Liver (tissue), 2 donors: ENCODE measurements at regions not wholly inside any gene's neighbourhood (a gene's known extent, or its start where the extent isn't known, plus 50 kb on each side); places are given as distances from the start of the nearest gene placed in this dataset.

Source experiments
- CTCF ChIP-seq: fragments of 150-350 bp; IDR thresholded peaks from 2 replicates; pipeline ENCODE4 v1.5.1; 2017; ENCODE audit warnings: improper control_type of control experiment, low read depth, low read length; ENCODE audit not compliant: missing input control
- MAX ChIP-seq: IDR thresholded peaks from 2 replicates; pipeline ENCODE4 v1.6.1; 2016; ENCODE audit warnings: antibody characterized with exemption
- donor health status: healthy.

- TF ChIP-seq CTCF: no peak
- TF ChIP-seq MAX: no peak
Measured at GRCh38 chr13:103487841-103488240, 421.6 kb upstream of the SLC10A2 start.
